HCT116 (cell line): ENCODE measurements at regions not wholly inside any gene's neighbourhood (a gene's known extent, or its start where the extent isn't known, plus 50 kb on each side); places are given as distances from the start of the nearest gene placed in this dataset.

Experiments used
- ATAC-seq: fragments of 200-7000 bp; cut with Tn5 transposase; 2 replicates; pipeline ENCODE4 v1.9.1; 2020; ENCODE audit warnings: mild to moderate bottlenecking, moderate library complexity
- BruUV-seq: library from RNA; stranded (reverse); fragments of 400-500 nt; replicated peaks from 2 replicates; lab custom pipeline; 2021; lab: Mats Ljungman, UMichigan
- CTCF ChIA-PET: fragments of 300-600 bp; sonication (Branson Sonifier 250); formaldehyde crosslinking; loops from one replicate; lab custom pipeline; 2021; ENCODE audit warnings: antibody characterized with exemption; lab: Charles Lee
- POLR2A ChIA-PET: fragments of 300-600, 350-600 bp; sonication (Branson Sonifier 250); formaldehyde crosslinking; loops from one replicate; lab custom pipeline; 2021; ENCODE audit warnings: antibody characterized with exemption; lab: Charles Lee
- RAD21 ChIA-PET, 2 experiments: fragments of 300-600 bp; sonication (Branson Sonifier 250); formaldehyde crosslinking; loops; one replicate each; lab custom pipeline; 2023; ENCODE audit warnings: low total read pairs in 2 of 2; ENCODE audit not compliant: uncharacterized antibody in 2 of 2, unreplicated experiment in 2 of 2, low non-redundant PET in 1 of 2; lab: Charles Lee
- DNase-seq: peaks from one replicate; pipeline ENCODE4 v3.0.0-alpha.2; 2010; ENCODE audit warnings: low read depth, low spot score
- H2AFZ ChIP-seq: fragments of 200-600 bp; shearing (Covaris generic), sonication (generic); 2 replicates; pipeline ENCODE4 v1.6.1; 2017; ENCODE audit warnings: low read depth, mixed run types, mixed read lengths, antibody characterized with exemption, low read length; ENCODE audit not compliant: poor library complexity, severe bottlenecking
- H3K27ac ChIP-seq: 2 replicates; pipeline ENCODE4 v1.5.1; 2012; ENCODE audit warnings: low read depth, low read length
- H3K27me3 ChIP-seq: fragments of 200-600 bp; sonication (generic); 2 replicates; pipeline ENCODE4 v1.6.1; 2016; ENCODE audit warnings: mixed run types, low read length, mixed read lengths; ENCODE audit not compliant: insufficient read depth
- H3K36me3 ChIP-seq, 2 experiments: fragments of 200-500 bp in 1 of 2; fragments of 200-600 bp in 1 of 2; sonication (Bioruptor generic) in 1 of 2; sonication (generic) in 1 of 2; 2 replicates each; pipeline versions ENCODE4 v1.5.1 to v1.6.1; 2014 to 2016; ENCODE audit warnings: low read length in 2 of 2, inconsistent platforms in 1 of 2, mixed read lengths in 1 of 2, mixed run types in 1 of 2; ENCODE audit not compliant: insufficient read depth in 2 of 2, control insufficient read depth in 1 of 2
- H3K4me1 ChIP-seq, 2 experiments: fragments of 200-600 bp in 1 of 2; sonication (generic) in 1 of 2; 2 replicates each; pipeline versions ENCODE4 v1.5.1 to v1.6.1; 2012 to 2017; ENCODE audit warnings: low read length in 2 of 2, inconsistent platforms in 1 of 2, mild to moderate bottlenecking in 1 of 2, mixed read lengths in 1 of 2, mixed run types in 1 of 2, moderate library complexity in 1 of 2; ENCODE audit not compliant: insufficient read depth in 2 of 2, control insufficient read depth in 1 of 2
- H3K4me2 ChIP-seq: fragments of 200-600 bp; sonication (generic); 2 replicates; pipeline ENCODE4 v1.6.1; 2017; ENCODE audit warnings: mixed run types, low read length, mixed read lengths
- H3K4me3 ChIP-seq, 2 experiments: fragments of 200-600 bp in 1 of 2; sonication (generic) in 1 of 2; replicated peaks in 1 of 2; 2 replicates each; pipeline ENCODE4 v1.5.1; 2011 to 2016; ENCODE audit warnings: low read length in 2 of 2, control low read depth in 1 of 2, low read depth in 1 of 2, mild to moderate bottlenecking in 1 of 2, mixed read lengths in 1 of 2, mixed run types in 1 of 2
- H3K79me2 ChIP-seq: fragments of 200-600 bp; sonication (generic); 2 replicates; pipeline ENCODE4 v1.6.1; 2017; ENCODE audit warnings: mild to moderate bottlenecking, mixed run types, low read length, moderate library complexity, mixed read lengths; ENCODE audit not compliant: insufficient read depth
- H3K9ac ChIP-seq: fragments of 200-600 bp; sonication (generic); 2 replicates; pipeline ENCODE4 v1.6.1; 2016; ENCODE audit warnings: low read length, mixed read lengths
- H3K9me2 ChIP-seq: fragments of 200-600 bp; sonication (generic), shearing (Covaris generic); 2 replicates; pipeline ENCODE4 v1.6.1; 2017; ENCODE audit warnings: mixed run types, mild to moderate bottlenecking, moderate library complexity; ENCODE audit not compliant: insufficient read depth
- H3K9me3 ChIP-seq, 2 experiments: fragments of 200-500 bp in 1 of 2; fragments of 200-600 bp in 1 of 2; sonication (Bioruptor generic) in 1 of 2; sonication (generic) in 1 of 2; 2 replicates each; pipeline ENCODE4 v1.6.1; 2014 to 2017; ENCODE audit warnings: low read length in 2 of 2, mixed read lengths in 2 of 2, inconsistent platforms in 1 of 2, low read depth in 1 of 2, mild to moderate bottlenecking in 1 of 2, mixed run types in 1 of 2, moderate library complexity in 1 of 2; ENCODE audit not compliant: control insufficient read depth in 1 of 2, insufficient read depth in 1 of 2
- H4K20me1 ChIP-seq: fragments of 200-600 bp; sonication (generic), shearing (Covaris generic); 2 replicates; pipeline ENCODE4 v1.6.1; 2017; ENCODE audit warnings: mixed run types, mild to moderate bottlenecking, moderate library complexity; ENCODE audit not compliant: insufficient read depth
- ATF3 ChIP-seq: IDR thresholded peaks from 2 replicates; pipeline ENCODE4 v1.6.1; 2012
- CBX3 ChIP-seq: IDR thresholded peaks from 2 replicates; pipeline ENCODE4 v1.6.1; 2012; ENCODE audit warnings: low read depth
- CTCF ChIP-seq, 3 experiments: fragments of 200-600 bp in 1 of 3; sonication (generic) in 1 of 3; IDR thresholded peaks in 2 of 3; conservative IDR thresholded peaks in 1 of 3; 2 replicates each; pipeline ENCODE4 v1.5.1; 2012 to 2017; ENCODE audit warnings: low read depth in 2 of 3, low read length in 2 of 3, antibody characterized with exemption in 1 of 3, borderline replicate concordance in 1 of 3, control low read depth in 1 of 3, mild to moderate bottlenecking in 1 of 3, mixed read lengths in 1 of 3, mixed run types in 1 of 3, moderate library complexity in 1 of 3; ENCODE audit not compliant: insufficient read depth in 1 of 3
- FOSL1 ChIP-seq: IDR thresholded peaks from 2 replicates; pipeline ENCODE4 v1.6.1; 2012; ENCODE audit warnings: low read depth
- JUND ChIP-seq: IDR thresholded peaks from 2 replicates; pipeline ENCODE4 v1.6.1; 2012
- MAX ChIP-seq: IDR thresholded peaks from 2 replicates; pipeline ENCODE4 v1.6.1; 2012
- POLR2A ChIP-seq: IDR thresholded peaks from 2 replicates; pipeline ENCODE4 v1.7.0; 2011; ENCODE audit warnings: borderline replicate concordance; ENCODE audit not compliant: insufficient read depth, insufficient read length; ENCODE audit errors: extremely low read depth
- POLR2AphosphoS5 ChIP-seq: IDR thresholded peaks from 2 replicates; pipeline ENCODE4 v1.6.1; 2011; ENCODE audit warnings: mild to moderate bottlenecking, low read depth, low read length, moderate library complexity
- RAD21 ChIP-seq: IDR thresholded peaks from 2 replicates; pipeline ENCODE4 v1.6.1; 2012; ENCODE audit warnings: low read depth, mild to moderate bottlenecking
- SIN3A ChIP-seq: IDR thresholded peaks from 2 replicates; pipeline ENCODE4 v1.6.1; 2012; ENCODE audit warnings: low read depth
- SP1 ChIP-seq: IDR thresholded peaks from 2 replicates; pipeline ENCODE4 v1.6.1; 2012; ENCODE audit warnings: low read depth
- SRF ChIP-seq: IDR thresholded peaks from 2 replicates; pipeline ENCODE4 v1.6.1; 2012; ENCODE audit warnings: low read depth
- YY1 ChIP-seq: IDR thresholded peaks from 2 replicates; pipeline ENCODE4 v1.6.1; 2011; ENCODE audit warnings: low read length, low read depth, moderate library complexity, mild to moderate bottlenecking; ENCODE audit not compliant: insufficient replicate concordance; ENCODE audit errors: extremely low read depth
- ZBTB33 ChIP-seq: IDR thresholded peaks from 2 replicates; pipeline ENCODE4 v1.6.1; 2011; ENCODE audit warnings: mild to moderate bottlenecking, low read length, moderate library complexity; ENCODE audit not compliant: insufficient replicate concordance; ENCODE audit errors: extremely low read depth
- ZFX ChIP-seq: fragments of 450-650 bp; IDR thresholded peaks from 2 replicates; pipeline ENCODE4 v1.6.1; 2017
- intact Hi-C: fragments of 100-400 bp; cut with micrococcal nuclease; formaldehyde crosslinking; loops from 2 replicates; pipeline ENCODE4 v1.10.0; 2022

- intact Hi-C loops = loop anchor here (2.0 kb wide), 1 partner anchor 557 kb away; no protein-coding TSS in a partner anchor
- ATAC-seq (no peak), DNase-seq (no peak)
- Histone ChIP-seq H3K79me2 (no peaks in the 10 kb centered on the region), H3K27me3 (no peaks in the 10 kb centered on the region), H3K36me3 (no peaks in the 10 kb centered on the region), H2AFZ (peak overlapping the region; percentile 8), H4K20me1 (no peaks in the 10 kb centered on the region), H3K4me2 (no peak overlapping the region), H3K9ac (no peak overlapping the region), H3K9me2 (no peaks in the 10 kb centered on the region), H3K4me1 (peaks cover 10 to 14% of the 10 kb centered on the region in 2 experiments), H3K27ac (no peak overlapping the region), H3K4me3 (no peak overlapping the region), H3K9me3 (no peaks in the 10 kb centered on the region)
- RAD21 ChIA-PET = no interaction called here
- CTCF ChIA-PET = interaction anchor here (1.2 to 2.6 kb wide), 4 partner anchors 9 to 624 kb away, joined by 3 to 12 read pairs (median 4); no protein-coding TSS in a partner anchor
- BruUV-seq = no TSS peak
- POLR2A ChIA-PET = no interaction called here
- TF ChIP-seq FOSL1 (no peak), POLR2AphosphoS5 (no peak), SRF (no peak), ZBTB33 (no peak), YY1 (no peak), RAD21 (no peak), CBX3 (no peak), ZFX (no peak), CTCF (IDR thresholded peaks at IDR 0.05 in 2 of 3, conservative IDR thresholded peaks at IDR 0.05 in 1 of 3; ENCODE audit: borderline replicate concordance in 1 of 3, insufficient read depth in 1 of 3, low read depth in 2 of 3, low read length in 2 of 3) (no peak), MAX (no peak), SP1 (no peak), JUND (no peak), ATF3 (no peak), POLR2A (no peak), SIN3A (no peak)
Measured at GRCh38 chr7:28297801-28298459, 114.4 kb upstream of the CREB5 start.
